ENCODE measurements at regions not wholly inside any gene's neighbourhood (a gene's known extent, or its start where the extent isn't known, plus 50 kb on each side); places are given as distances from the start of the nearest gene placed in this dataset.

- DNase-seq (no peak), ATAC-seq (ENCODE audit: low FRiP score) (no peak)
- H3K27ac ChIP-seq (ENCODE audit: low read depth in 1 of 2, low read length in 2 of 2) = no peak overlapping the region
- intact Hi-C loops (cut with DNase I) = no loop called here
- 65 to 75% methylated on average over 5 of the region's 5 CpGs for WGBS, 2 donors
- no peaks in the 10 kb centered on the region for H3K36me3 ChIP-seq (ENCODE audit: control insufficient read depth in 1 of 2, insufficient read depth in 2 of 2, low read length in 1 of 2)
- H3K9me3 ChIP-seq (ENCODE audit: control insufficient read depth, low read length) = peaks cover 1% of the 10 kb centered on the region
- H3K4me1 ChIP-seq (ENCODE audit: control insufficient read depth in 1 of 2, insufficient read depth in 2 of 2, low read length in 2 of 2) = no peaks in the 10 kb centered on the region
- no peaks in the 10 kb centered on the region for H3K27me3 ChIP-seq (ENCODE audit: control insufficient read depth in 1 of 2, insufficient read depth in 2 of 2, low read length in 1 of 2)
- no peak overlapping the region for H3K4me3 ChIP-seq (ENCODE audit: low read length in 2 of 2)
These were observed 769.3 kb upstream of the FLRT2 start for GRCh38 chr14:84760489-84761126.

GRCh38 chr14:84767434-84767833 lies 762.5 kb upstream of the FLRT2 start:
- Histone ChIP-seq H3K36me3 (ENCODE audit: control insufficient read depth in 1 of 2, insufficient read depth in 2 of 2, low read length in 1 of 2) (no peaks in the 10 kb centered on the region), H3K4me1 (ENCODE audit: control insufficient read depth in 1 of 2, insufficient read depth in 2 of 2, low read length in 2 of 2) (no peaks in the 10 kb centered on the region), H3K27me3 (ENCODE audit: control insufficient read depth in 1 of 2, insufficient read depth in 2 of 2, low read length in 1 of 2) (no peaks in the 10 kb centered on the region), H3K27ac (ENCODE audit: low read depth in 1 of 2, low read length in 2 of 2) (no peak overlapping the region), H3K4me3 (ENCODE audit: low read length in 2 of 2) (no peak overlapping the region), H3K9me3 (ENCODE audit: control insufficient read depth, low read length) (peaks cover 2% of the 10 kb centered on the region)
- WGBS, 2 donors = 94 to 96% methylated on average over 5 of the region's 5 CpGs
- DNase-seq (no peak), ATAC-seq (ENCODE audit: low FRiP score) (no peak)
- intact Hi-C loops (cut with DNase I) = no loop called here

- no peak overlapping the region for H3K4me3 ChIP-seq (ENCODE audit: low read length in 2 of 2)
- H3K27me3 ChIP-seq (ENCODE audit: control insufficient read depth in 1 of 2, insufficient read depth in 2 of 2, low read length in 1 of 2) = no peaks in the 10 kb centered on the region
- H3K9me3 ChIP-seq (ENCODE audit: control insufficient read depth, low read length) = peaks cover 3% of the 10 kb centered on the region
- H3K27ac ChIP-seq (ENCODE audit: low read depth in 1 of 2, low read length in 2 of 2) = no peak overlapping the region
- WGBS, 2 donors = 88 to 93% methylated on average over 1 of the region's 1 CpG
- ATAC-seq (ENCODE audit: low FRiP score) (no peak), DNase-seq (no peak)
- H3K36me3 ChIP-seq (ENCODE audit: control insufficient read depth in 1 of 2, insufficient read depth in 2 of 2, low read length in 1 of 2) = no peaks in the 10 kb centered on the region
- H3K4me1 ChIP-seq (ENCODE audit: control insufficient read depth in 1 of 2, insufficient read depth in 2 of 2, low read length in 2 of 2) = no peaks in the 10 kb centered on the region
- intact Hi-C loops (cut with DNase I) = no loop called here
These were observed 759.9 kb upstream of the FLRT2 start for GRCh38 chr14:84770030-84770429.

GRCh38 chr14:84777356-84777755 lies 752.6 kb upstream of the FLRT2 start:
- no peak for DNase-seq
- H3K4me1 ChIP-seq (ENCODE audit: control insufficient read depth in 1 of 2, insufficient read depth in 2 of 2, low read length in 2 of 2) = no peaks in the 10 kb centered on the region
- WGBS, 2 donors = 85 to 93% methylated on average over 2 of the region's 2 CpGs
- H3K9me3 ChIP-seq (ENCODE audit: control insufficient read depth, low read length) = peaks cover 1% of the 10 kb centered on the region
- H3K27ac ChIP-seq (ENCODE audit: low read depth in 1 of 2, low read length in 2 of 2) = no peak overlapping the region
- H3K4me3 ChIP-seq (ENCODE audit: low read length in 2 of 2) = no peak overlapping the region
- no peak for ATAC-seq (ENCODE audit: low FRiP score)
- intact Hi-C loops (cut with DNase I) = no loop called here
- no peaks in the 10 kb centered on the region for H3K36me3 ChIP-seq (ENCODE audit: control insufficient read depth in 1 of 2, insufficient read depth in 2 of 2, low read length in 1 of 2)
- no peaks in the 10 kb centered on the region for H3K27me3 ChIP-seq (ENCODE audit: control insufficient read depth in 1 of 2, insufficient read depth in 2 of 2, low read length in 1 of 2)

- Histone ChIP-seq H3K27me3 (ENCODE audit: control insufficient read depth in 1 of 2, insufficient read depth in 2 of 2, low read length in 1 of 2) (no peaks in the 10 kb centered on the region), H3K4me1 (ENCODE audit: control insufficient read depth in 1 of 2, insufficient read depth in 2 of 2, low read length in 2 of 2) (no peaks in the 10 kb centered on the region), H3K4me3 (ENCODE audit: low read length in 2 of 2) (no peak overlapping the region), H3K9me3 (ENCODE audit: control insufficient read depth, low read length) (no peaks in the 10 kb centered on the region), H3K36me3 (ENCODE audit: control insufficient read depth in 1 of 2, insufficient read depth in 2 of 2, low read length in 1 of 2) (no peaks in the 10 kb centered on the region), H3K27ac (ENCODE audit: low read depth in 1 of 2, low read length in 2 of 2) (no peak overlapping the region)
- DNase-seq (no peak), ATAC-seq (ENCODE audit: low FRiP score) (no peak)
- WGBS, 2 donors = 51 to 59% methylated on average over 1 of the region's 1 CpG
- intact Hi-C loops (cut with DNase I) = no loop called here
These were observed 747.0 kb upstream of the FLRT2 start for GRCh38 chr14:84782902-84783301.

- DNase-seq = no peak
- no peaks in the 10 kb centered on the region for H3K4me1 ChIP-seq (ENCODE audit: control insufficient read depth in 1 of 2, insufficient read depth in 2 of 2, low read length in 2 of 2)
- no peaks in the 10 kb centered on the region for H3K36me3 ChIP-seq (ENCODE audit: control insufficient read depth in 1 of 2, insufficient read depth in 2 of 2, low read length in 1 of 2)
- intact Hi-C loops (cut with DNase I) = no loop called here
- H3K9me3 ChIP-seq (ENCODE audit: control insufficient read depth, low read length) = no peaks in the 10 kb centered on the region
- WGBS, 2 donors = 75 to 82% methylated on average over 1 of the region's 1 CpG
- no peaks in the 10 kb centered on the region for H3K27me3 ChIP-seq (ENCODE audit: control insufficient read depth in 1 of 2, insufficient read depth in 2 of 2, low read length in 1 of 2)
- no peak overlapping the region for H3K4me3 ChIP-seq (ENCODE audit: low read length in 2 of 2)
- H3K27ac ChIP-seq (ENCODE audit: low read depth in 1 of 2, low read length in 2 of 2) = no peak overlapping the region
- no peak for ATAC-seq (ENCODE audit: low FRiP score)
These were observed 746.4 kb upstream of the FLRT2 start for GRCh38 chr14:84783511-84783910.

GRCh38 chr14:84785996-84786395 lies 743.9 kb upstream of the FLRT2 start:
- intact Hi-C loops (cut with DNase I) = no loop called here
- H3K4me3 ChIP-seq (ENCODE audit: low read length in 2 of 2) = no peak overlapping the region
- H3K27ac ChIP-seq (ENCODE audit: low read depth in 1 of 2, low read length in 2 of 2) = no peak overlapping the region
- no peak for ATAC-seq (ENCODE audit: low FRiP score)
- H3K36me3 ChIP-seq (ENCODE audit: control insufficient read depth in 1 of 2, insufficient read depth in 2 of 2, low read length in 1 of 2) = no peaks in the 10 kb centered on the region
- no peaks in the 10 kb centered on the region for H3K9me3 ChIP-seq (ENCODE audit: control insufficient read depth, low read length)
- no peak for DNase-seq
- no peaks in the 10 kb centered on the region for H3K4me1 ChIP-seq (ENCODE audit: control insufficient read depth in 1 of 2, insufficient read depth in 2 of 2, low read length in 2 of 2)
- H3K27me3 ChIP-seq (ENCODE audit: control insufficient read depth in 1 of 2, insufficient read depth in 2 of 2, low read length in 1 of 2) = no peaks in the 10 kb centered on the region

GRCh38 chr14:84789012-84789411 lies 740.9 kb upstream of the FLRT2 start:
- Histone ChIP-seq H3K9me3 (ENCODE audit: control insufficient read depth, low read length) (peaks cover 2% of the 10 kb centered on the region), H3K4me3 (ENCODE audit: low read length in 2 of 2) (no peak overlapping the region), H3K4me1 (ENCODE audit: control insufficient read depth in 1 of 2, insufficient read depth in 2 of 2, low read length in 2 of 2) (no peaks in the 10 kb centered on the region), H3K27me3 (ENCODE audit: control insufficient read depth in 1 of 2, insufficient read depth in 2 of 2, low read length in 1 of 2) (no peaks in the 10 kb centered on the region), H3K36me3 (ENCODE audit: control insufficient read depth in 1 of 2, insufficient read depth in 2 of 2, low read length in 1 of 2) (no peaks in the 10 kb centered on the region), H3K27ac (ENCODE audit: low read depth in 1 of 2, low read length in 2 of 2) (no peak overlapping the region)
- intact Hi-C loops (cut with DNase I) = no loop called here
- WGBS, 2 donors = 79 to 88% methylated on average over 1 of the region's 1 CpG
- ATAC-seq (ENCODE audit: low FRiP score) (no peak), DNase-seq (no peak)

GRCh38 chr14:84792722-84793410 lies 737.1 kb upstream of the FLRT2 start:
- no peak overlapping the region for H3K27ac ChIP-seq (ENCODE audit: low read depth in 1 of 2, low read length in 2 of 2)
- H3K36me3 ChIP-seq (ENCODE audit: control insufficient read depth in 1 of 2, insufficient read depth in 2 of 2, low read length in 1 of 2) = no peaks in the 10 kb centered on the region
- H3K4me3 ChIP-seq (ENCODE audit: low read length in 2 of 2) = no peak overlapping the region
- peaks cover 2% of the 10 kb centered on the region for H3K9me3 ChIP-seq (ENCODE audit: control insufficient read depth, low read length)
- no peak for ATAC-seq (ENCODE audit: low FRiP score)
- WGBS, 2 donors = 66% methylated on average over 4 of the region's 4 CpGs
- DNase-seq = no peak
- H3K4me1 ChIP-seq (ENCODE audit: control insufficient read depth in 1 of 2, insufficient read depth in 2 of 2, low read length in 2 of 2) = no peaks in the 10 kb centered on the region
- intact Hi-C loops (cut with DNase I) = no loop called here
- H3K27me3 ChIP-seq (ENCODE audit: control insufficient read depth in 1 of 2, insufficient read depth in 2 of 2, low read length in 1 of 2) = no peaks in the 10 kb centered on the region

Data from aorta (tissue), 5 donors.